ENCODE measurements at regions not wholly inside any gene's neighbourhood (a gene's known extent, or its start where the extent isn't known, plus 50 kb on each side); places are given as distances from the start of the nearest gene placed in this dataset.

DNA sequence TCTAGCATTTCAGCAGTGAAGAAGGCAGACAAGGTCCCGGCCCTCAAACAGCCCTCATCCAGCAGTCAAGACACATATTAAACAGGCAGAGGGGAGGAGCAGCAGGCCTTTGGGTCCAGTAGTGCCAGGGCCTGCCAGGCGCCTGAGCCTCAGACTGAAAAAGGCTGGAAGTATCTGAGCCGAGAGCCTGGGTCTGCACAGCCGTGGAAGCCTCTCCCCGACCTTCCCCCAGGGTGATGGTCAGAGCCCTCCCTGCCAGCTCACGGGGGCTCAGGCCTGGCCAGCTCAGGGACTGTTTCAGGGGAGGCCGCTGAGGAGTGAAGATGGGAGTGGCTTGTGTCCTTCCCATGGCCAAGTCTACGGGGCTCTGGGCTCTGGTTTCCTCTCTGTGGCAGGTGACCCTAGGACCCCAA lies 565.2 kb downstream of the PTPRU start:
- TF ChIP-seq, protein P1, sequence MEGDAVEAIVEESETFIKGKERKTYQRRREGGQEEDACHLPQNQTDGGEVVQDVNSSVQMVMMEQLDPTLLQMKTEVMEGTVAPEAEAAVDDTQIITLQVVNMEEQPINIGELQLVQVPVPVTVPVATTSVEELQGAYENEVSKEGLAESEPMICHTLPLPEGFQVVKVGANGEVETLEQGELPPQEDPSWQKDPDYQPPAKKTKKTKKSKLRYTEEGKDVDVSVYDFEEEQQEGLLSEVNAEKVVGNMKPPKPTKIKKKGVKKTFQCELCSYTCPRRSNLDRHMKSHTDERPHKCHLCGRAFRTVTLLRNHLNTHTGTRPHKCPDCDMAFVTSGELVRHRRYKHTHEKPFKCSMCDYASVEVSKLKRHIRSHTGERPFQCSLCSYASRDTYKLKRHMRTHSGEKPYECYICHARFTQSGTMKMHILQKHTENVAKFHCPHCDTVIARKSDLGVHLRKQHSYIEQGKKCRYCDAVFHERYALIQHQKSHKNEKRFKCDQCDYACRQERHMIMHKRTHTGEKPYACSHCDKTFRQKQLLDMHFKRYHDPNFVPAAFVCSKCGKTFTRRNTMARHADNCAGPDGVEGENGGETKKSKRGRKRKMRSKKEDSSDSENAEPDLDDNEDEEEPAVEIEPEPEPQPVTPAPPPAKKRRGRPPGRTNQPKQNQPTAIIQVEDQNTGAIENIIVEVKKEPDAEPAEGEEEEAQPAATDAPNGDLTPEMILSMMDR (IDR thresholded peaks at IDR 0.05) = no peak
- TF ChIP-seq POLR2AphosphoS5 (IDR thresholded peaks at IDR 0.05) (no peak), POLR2A (IDR thresholded peaks at IDR 0.05) (no peak)
